NT2/D1 (cell line): ENCODE measurements at regions not wholly inside any gene's neighbourhood (a gene's known extent, or its start where the extent isn't known, plus 50 kb on each side); places are given as distances from the start of the nearest gene placed in this dataset.

Experiments
- SUZ12 ChIP-seq: IDR thresholded peaks from 2 replicates; pipeline ENCODE4 v1.6.1; 2011; ENCODE audit not compliant: insufficient read length, insufficient read depth; ENCODE audit errors: extremely low read depth
- YY1 ChIP-seq: IDR thresholded peaks from 2 replicates; pipeline ENCODE4 v1.6.1; 2011; ENCODE audit not compliant: insufficient read length, insufficient read depth
- ZNF274 ChIP-seq: IDR thresholded peaks from 2 replicates; pipeline ENCODE4 v1.6.1; 2011; ENCODE audit warnings: mild to moderate bottlenecking, low read depth, low read length

DNA sequence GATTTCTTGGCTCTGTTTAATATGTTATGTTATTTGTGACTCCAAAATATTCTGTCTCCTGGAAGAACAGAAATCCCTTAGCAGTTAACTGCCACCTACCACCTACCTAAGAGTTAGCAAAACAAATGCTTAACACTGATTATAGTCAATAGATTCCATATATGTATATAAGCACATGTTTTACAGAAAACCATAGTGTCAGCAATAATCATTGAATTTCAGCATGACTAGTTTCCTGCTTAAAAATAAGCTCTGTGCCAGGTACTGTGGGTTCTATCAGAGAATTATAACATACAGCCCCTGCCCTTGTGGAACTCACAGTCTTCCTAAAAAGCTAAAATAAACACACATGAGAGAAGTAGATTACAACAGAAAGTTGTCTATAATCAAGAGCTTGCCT, 561.9 kb upstream of the CAMK1G start:
- TF ChIP-seq YY1 (no peak), ZNF274 (no peak), SUZ12 (no peak)
